Loucy (cell line): ENCODE measurements at regions not wholly inside any gene's neighbourhood (a gene's known extent, or its start where the extent isn't known, plus 50 kb on each side); places are given as distances from the start of the nearest gene placed in this dataset.

ENCODE experiments used
- H2AFZ ChIP-seq: fragments of 200-600 bp; sonication (generic); 2 replicates; pipeline ENCODE4 v1.6.0; 2016; ENCODE audit warnings: antibody characterized with exemption, mild to moderate bottlenecking, low read length, moderate library complexity
- H3F3A ChIP-seq: fragments of 200-600 bp; 2 replicates; pipeline ENCODE4 v1.6.0; 2016; ENCODE audit warnings: antibody characterized with exemption, low read depth, mild to moderate bottlenecking
- H3K27me3 ChIP-seq: fragments of 200-600 bp; sonication (generic); 2 replicates; pipeline ENCODE4 v1.6.1; 2014; ENCODE audit warnings: low read length, mild to moderate bottlenecking; ENCODE audit not compliant: insufficient read depth, poor library complexity, severe bottlenecking
- H3K36me3 ChIP-seq: fragments of 200-600 bp; sonication (generic); 2 replicates; pipeline ENCODE4 v1.6.1; 2016; ENCODE audit warnings: low read length; ENCODE audit not compliant: insufficient read depth
- H3K4me1 ChIP-seq: fragments of 200-600 bp; sonication (generic); 2 replicates; pipeline ENCODE4 v1.5.1; 2014; ENCODE audit warnings: low read length, mild to moderate bottlenecking; ENCODE audit not compliant: insufficient read depth, poor library complexity, severe bottlenecking
- H3K4me2 ChIP-seq: fragments of 200-600 bp; sonication (generic); 2 replicates; pipeline ENCODE4 v1.6.0; 2014; ENCODE audit warnings: antibody characterized with exemption, low read length, low read depth, mild to moderate bottlenecking; ENCODE audit not compliant: poor library complexity, severe bottlenecking
- H3K4me3 ChIP-seq: fragments of 200-600 bp; sonication (generic); 2 replicates; pipeline ENCODE4 v1.5.1; 2014; ENCODE audit warnings: low read length, mild to moderate bottlenecking, mixed read lengths; ENCODE audit not compliant: poor library complexity, severe bottlenecking
- H3K79me2 ChIP-seq: fragments of 200-600 bp; sonication (generic); 2 replicates; pipeline ENCODE4 v1.6.1; 2014; ENCODE audit warnings: low read length; ENCODE audit not compliant: insufficient read depth
- H3K9ac ChIP-seq: fragments of 200-600 bp; sonication (generic); 2 replicates; pipeline ENCODE4 v1.6.0; 2014; ENCODE audit warnings: mild to moderate bottlenecking, low read depth, low read length, moderate library complexity; ENCODE audit not compliant: poor library complexity, severe bottlenecking
- H3K9me2 ChIP-seq: fragments of 200-600 bp; sonication (generic); replicated peaks from 2 replicates; pipeline ENCODE4 v1.6.1; 2016; ENCODE audit warnings: low read depth, low read length, mixed read lengths
- H3K9me3 ChIP-seq: fragments of 200-600 bp; sonication (generic); 2 replicates; pipeline ENCODE4 v1.6.1; 2014; ENCODE audit warnings: mild to moderate bottlenecking, antibody characterized with exemption, low read length, low read depth; ENCODE audit not compliant: insufficient read depth
- H4K20me1 ChIP-seq: fragments of 200-600 bp; sonication (generic); 2 replicates; pipeline ENCODE4 v1.6.0; 2014; ENCODE audit warnings: antibody characterized with exemption, low read length, mild to moderate bottlenecking; ENCODE audit not compliant: insufficient read depth, poor library complexity, severe bottlenecking
- EZH2phosphoT487 ChIP-seq: fragments of 200-600 bp; IDR thresholded peaks from 2 replicates; pipeline ENCODE4 v1.6.1; 2018; ENCODE audit warnings: antibody characterized with exemption, mild to moderate bottlenecking, moderate library complexity, borderline replicate concordance
- TF ChIP-seq, protein P1 (sequence below): fragments of 200-600 bp; sonication (generic); conservative IDR thresholded peaks from 2 replicates; pipeline ENCODE4 v1.5.1; 2014; ENCODE audit warnings: mild to moderate bottlenecking, antibody characterized with exemption, low read length

DNA sequence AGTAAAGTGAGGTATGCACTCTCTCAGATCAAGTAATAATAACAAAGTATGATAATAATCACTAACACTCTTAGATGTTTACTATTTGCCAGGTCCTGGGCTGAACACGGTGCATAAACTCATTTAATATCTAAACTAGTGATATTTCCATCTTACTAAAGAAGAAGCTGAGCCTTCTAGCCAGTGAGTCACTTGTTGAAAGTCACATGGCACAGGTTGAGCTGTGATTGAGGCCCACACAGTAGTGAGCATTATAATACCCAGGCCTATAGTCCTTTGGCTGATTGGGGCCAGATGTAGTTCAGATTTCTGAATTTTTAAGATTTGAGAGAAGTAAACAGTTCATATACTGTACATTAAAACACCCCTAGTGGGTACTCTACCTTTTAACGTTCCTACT, 93.2 kb upstream of the CCDC80 start:
- H3K4me2 ChIP-seq, result no peak overlapping the region
- no peak overlapping the region for H3K9ac ChIP-seq
- no peak for TF ChIP-seq EZH2phosphoT487
- TF ChIP-seq, protein P1, sequence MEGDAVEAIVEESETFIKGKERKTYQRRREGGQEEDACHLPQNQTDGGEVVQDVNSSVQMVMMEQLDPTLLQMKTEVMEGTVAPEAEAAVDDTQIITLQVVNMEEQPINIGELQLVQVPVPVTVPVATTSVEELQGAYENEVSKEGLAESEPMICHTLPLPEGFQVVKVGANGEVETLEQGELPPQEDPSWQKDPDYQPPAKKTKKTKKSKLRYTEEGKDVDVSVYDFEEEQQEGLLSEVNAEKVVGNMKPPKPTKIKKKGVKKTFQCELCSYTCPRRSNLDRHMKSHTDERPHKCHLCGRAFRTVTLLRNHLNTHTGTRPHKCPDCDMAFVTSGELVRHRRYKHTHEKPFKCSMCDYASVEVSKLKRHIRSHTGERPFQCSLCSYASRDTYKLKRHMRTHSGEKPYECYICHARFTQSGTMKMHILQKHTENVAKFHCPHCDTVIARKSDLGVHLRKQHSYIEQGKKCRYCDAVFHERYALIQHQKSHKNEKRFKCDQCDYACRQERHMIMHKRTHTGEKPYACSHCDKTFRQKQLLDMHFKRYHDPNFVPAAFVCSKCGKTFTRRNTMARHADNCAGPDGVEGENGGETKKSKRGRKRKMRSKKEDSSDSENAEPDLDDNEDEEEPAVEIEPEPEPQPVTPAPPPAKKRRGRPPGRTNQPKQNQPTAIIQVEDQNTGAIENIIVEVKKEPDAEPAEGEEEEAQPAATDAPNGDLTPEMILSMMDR, result no peak
- no peaks in the 10 kb centered on the region for H3K9me2 ChIP-seq
- H2AFZ ChIP-seq, result no peak overlapping the region
- no peaks in the 10 kb centered on the region for H3K9me3 ChIP-seq
- no peaks in the 10 kb centered on the region for H3K27me3 ChIP-seq
- H3K36me3 ChIP-seq, result no peaks in the 10 kb centered on the region
- no peaks in the 10 kb centered on the region for H3K79me2 ChIP-seq
- no peak overlapping the region for H3K4me3 ChIP-seq
- H3F3A ChIP-seq, result no peaks in the 10 kb centered on the region
- no peaks in the 10 kb centered on the region for H4K20me1 ChIP-seq
- no peaks in the 10 kb centered on the region for H3K4me1 ChIP-seq

DNA sequence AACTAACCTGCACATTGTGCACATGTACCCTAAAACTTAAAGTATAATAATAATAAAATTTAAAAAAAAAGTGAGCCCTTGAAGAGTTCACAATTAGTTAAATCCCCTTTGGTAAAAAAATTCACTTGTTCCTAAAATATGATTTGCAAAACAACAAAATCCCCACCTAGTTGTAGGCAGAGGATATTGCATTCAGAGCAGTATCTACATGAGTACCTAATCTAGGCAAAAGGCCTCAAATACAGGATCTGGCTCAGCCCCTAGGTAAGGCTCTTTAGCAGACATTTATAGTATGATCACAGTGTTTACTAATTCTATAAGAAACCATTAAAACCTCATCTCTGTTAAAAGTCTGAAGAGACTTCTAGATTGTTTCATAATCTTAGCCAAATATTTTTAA, 89.3 kb upstream of the CCDC80 start:
- Histone ChIP-seq H3K36me3 (no peaks in the 10 kb centered on the region), H3F3A (no peaks in the 10 kb centered on the region), H3K9me2 (no peaks in the 10 kb centered on the region), H3K9ac (no peak overlapping the region), H3K79me2 (no peaks in the 10 kb centered on the region), H4K20me1 (no peaks in the 10 kb centered on the region), H3K27me3 (no peaks in the 10 kb centered on the region), H2AFZ (no peak overlapping the region), H3K4me3 (no peak overlapping the region), H3K4me1 (no peaks in the 10 kb centered on the region), H3K9me3 (no peaks in the 10 kb centered on the region), H3K4me2 (no peak overlapping the region)
- TF ChIP-seq EZH2phosphoT487, result no peak
- TF ChIP-seq, protein P1, result no peak

DNA sequence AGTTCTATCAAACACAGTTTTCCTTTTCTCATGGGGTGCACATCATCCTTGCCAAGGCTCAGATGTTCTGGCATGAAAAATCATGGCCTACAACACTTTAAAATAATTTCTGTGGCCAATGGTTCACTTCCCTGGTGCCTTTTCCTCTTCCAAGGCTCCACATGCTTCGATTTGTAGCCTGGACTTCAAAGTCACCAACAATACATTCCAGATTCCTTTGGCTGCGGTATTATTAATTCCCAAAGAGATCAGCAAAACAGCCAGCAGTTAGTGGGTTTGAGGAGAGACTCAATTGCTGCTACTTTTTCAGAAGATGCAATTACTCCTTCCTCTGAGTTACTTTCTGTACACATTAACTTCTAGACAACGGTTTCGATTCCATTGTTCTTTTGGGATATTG, 80.3 kb upstream of the CCDC80 start:
- Histone ChIP-seq H3K79me2 (no peaks in the 10 kb centered on the region), H3K4me1 (no peaks in the 10 kb centered on the region), H3K9ac (no peak overlapping the region), H3K36me3 (no peaks in the 10 kb centered on the region), H3F3A (no peaks in the 10 kb centered on the region), H3K27me3 (no peaks in the 10 kb centered on the region), H3K4me3 (no peak overlapping the region), H4K20me1 (no peaks in the 10 kb centered on the region), H3K9me2 (no peaks in the 10 kb centered on the region), H3K4me2 (no peak overlapping the region), H2AFZ (no peak overlapping the region), H3K9me3 (no peaks in the 10 kb centered on the region)
- TF ChIP-seq, protein P1, result no peak
- no peak for TF ChIP-seq EZH2phosphoT487
